ENCODE measurements at regions not wholly inside any gene's neighbourhood (a gene's known extent, or its start where the extent isn't known, plus 50 kb on each side); places are given as distances from the start of the nearest gene placed in this dataset.
A peak's percentile ranks its signal among the peaks of the same experiment; 100 is the strongest.

- no peak for FAIRE-seq
Observed at GRCh38 chr16:85394456-85395206, 218.5 kb upstream of the GSE1 start.

- FAIRE-seq, result no peak
Observed at GRCh38 chr16:85395207-85395912, 217.8 kb upstream of the GSE1 start.

- no peak for FAIRE-seq
Observed at GRCh38 chr16:85395913-85396878, 216.9 kb upstream of the GSE1 start.

GRCh38 chr16:85396879-85397871 lies 215.9 kb upstream of the GSE1 start:
- FAIRE-seq, result no peak

- no peak for FAIRE-seq
Observed at GRCh38 chr16:85398050-85398451, 215.1 kb upstream of the GSE1 start.

GRCh38 chr16:85398688-85399582 lies 214.2 kb upstream of the GSE1 start:
- FAIRE-seq, result no peak

- no peak for FAIRE-seq
Observed at GRCh38 chr16:85399583-85400284, 213.4 kb upstream of the GSE1 start.

GRCh38 chr16:85400305-85401205 lies 212.6 kb upstream of the GSE1 start:
- FAIRE-seq, result peak; percentile 56

GRCh38 chr16:85401370-85401916 lies 211.7 kb upstream of the GSE1 start:
- FAIRE-seq, result no peak

GRCh38 chr16:85401917-85402766 lies 211.0 kb upstream of the GSE1 start:
- no peak for FAIRE-seq

- FAIRE-seq, result no peak
Observed at GRCh38 chr16:85402910-85403692, 210.0 kb upstream of the GSE1 start.

- FAIRE-seq, result no peak
Observed at GRCh38 chr16:85403693-85404092, 209.4 kb upstream of the GSE1 start.

- FAIRE-seq, result no peak
Observed at GRCh38 chr16:85412911-85413520, 200.1 kb upstream of the GSE1 start.

- FAIRE-seq, result no peak
Observed at GRCh38 chr16:85413691-85414663, 199.1 kb upstream of the GSE1 start.

Data from islet of Langerhans (tissue), 1 donor.